ENCODE measurements at regions not wholly inside any gene's neighbourhood (a gene's known extent, or its start where the extent isn't known, plus 50 kb on each side); places are given as distances from the start of the nearest gene placed in this dataset.

DNA sequence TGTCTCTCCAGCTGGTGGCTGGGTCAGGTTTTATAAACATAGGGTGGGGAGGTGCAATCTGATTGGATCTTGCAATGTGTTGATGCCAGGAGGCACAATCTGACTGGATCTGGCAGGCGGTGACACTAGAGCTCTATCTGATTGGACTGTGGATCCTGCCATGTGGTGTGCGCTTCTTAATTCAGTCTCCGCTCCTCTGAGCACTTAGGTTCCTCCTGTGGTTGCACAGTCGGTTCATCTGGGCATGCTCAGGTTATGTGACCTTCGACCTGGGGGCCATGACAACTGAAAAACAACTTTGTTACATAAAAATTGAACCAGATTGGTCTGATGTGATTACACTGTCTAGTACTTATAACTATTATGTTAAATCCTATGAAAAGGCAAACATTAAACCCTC lies 127.1 kb upstream of the SVIL start:
- H3K27ac Mint-ChIP-seq (ENCODE audit: unreplicated experiment) = no peak overlapping the region
- no peaks in the 10 kb centered on the region for H3K36me3 Mint-ChIP-seq (ENCODE audit: unreplicated experiment)
- H3K27me3 Mint-ChIP-seq (ENCODE audit: unreplicated experiment) = no peaks in the 10 kb centered on the region
- DNase-seq (ENCODE audit: extremely low spot score, unreplicated experiment) = no peak
- H3K4me3 Mint-ChIP-seq (ENCODE audit: unreplicated experiment) = no peak overlapping the region
- TF ChIP-seq, protein P1, sequence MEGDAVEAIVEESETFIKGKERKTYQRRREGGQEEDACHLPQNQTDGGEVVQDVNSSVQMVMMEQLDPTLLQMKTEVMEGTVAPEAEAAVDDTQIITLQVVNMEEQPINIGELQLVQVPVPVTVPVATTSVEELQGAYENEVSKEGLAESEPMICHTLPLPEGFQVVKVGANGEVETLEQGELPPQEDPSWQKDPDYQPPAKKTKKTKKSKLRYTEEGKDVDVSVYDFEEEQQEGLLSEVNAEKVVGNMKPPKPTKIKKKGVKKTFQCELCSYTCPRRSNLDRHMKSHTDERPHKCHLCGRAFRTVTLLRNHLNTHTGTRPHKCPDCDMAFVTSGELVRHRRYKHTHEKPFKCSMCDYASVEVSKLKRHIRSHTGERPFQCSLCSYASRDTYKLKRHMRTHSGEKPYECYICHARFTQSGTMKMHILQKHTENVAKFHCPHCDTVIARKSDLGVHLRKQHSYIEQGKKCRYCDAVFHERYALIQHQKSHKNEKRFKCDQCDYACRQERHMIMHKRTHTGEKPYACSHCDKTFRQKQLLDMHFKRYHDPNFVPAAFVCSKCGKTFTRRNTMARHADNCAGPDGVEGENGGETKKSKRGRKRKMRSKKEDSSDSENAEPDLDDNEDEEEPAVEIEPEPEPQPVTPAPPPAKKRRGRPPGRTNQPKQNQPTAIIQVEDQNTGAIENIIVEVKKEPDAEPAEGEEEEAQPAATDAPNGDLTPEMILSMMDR (IDR thresholded peaks at IDR 0.05) = no peak
- H3K9me3 Mint-ChIP-seq (ENCODE audit: unreplicated experiment) = no peaks in the 10 kb centered on the region
- peaks cover 14% of the 10 kb centered on the region for H3K4me1 Mint-ChIP-seq (ENCODE audit: unreplicated experiment)

DNA sequence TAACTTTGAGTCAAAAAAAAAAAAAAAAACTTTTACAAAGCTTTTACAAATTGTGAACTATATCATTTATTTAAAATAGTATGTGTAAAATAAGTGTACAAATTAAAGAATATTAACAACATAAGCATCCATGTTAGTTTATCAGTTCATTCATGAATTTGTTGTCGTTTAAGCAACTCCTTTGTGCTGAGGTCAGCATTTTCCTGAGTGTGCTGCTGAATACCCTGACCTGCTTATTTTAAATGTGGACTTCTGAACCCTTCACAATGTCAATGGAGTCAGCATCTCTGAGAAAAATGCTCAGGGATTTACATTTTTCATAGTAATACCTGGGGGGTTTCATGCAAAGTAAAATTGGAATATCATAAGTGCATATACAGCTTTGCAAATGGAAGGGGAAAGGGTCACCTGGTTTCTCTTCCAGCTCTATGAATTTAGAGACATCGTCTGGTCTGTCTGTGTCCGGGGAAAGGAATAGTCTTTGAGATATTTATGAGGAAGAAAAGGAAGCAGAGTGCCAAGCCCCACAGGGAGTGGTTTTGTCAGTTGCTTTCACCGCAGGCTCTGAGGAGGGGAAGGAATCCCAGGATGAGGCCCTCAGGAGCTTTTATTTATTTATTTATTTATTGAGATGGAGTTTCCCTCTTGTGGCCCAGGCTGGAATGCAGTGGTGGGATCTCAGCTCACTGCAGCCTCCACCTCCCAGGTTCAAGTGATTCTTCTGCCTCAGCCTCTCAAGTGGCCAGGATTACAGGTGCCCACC lies 125.5 kb upstream of the SVIL start:
- no peaks in the 10 kb centered on the region for H3K27me3 Mint-ChIP-seq (ENCODE audit: unreplicated experiment)
- TF ChIP-seq, protein P1 (IDR thresholded peaks at IDR 0.05) = no peak
- DNase-seq (ENCODE audit: extremely low spot score, unreplicated experiment) = no peak
- no peak overlapping the region for H3K27ac Mint-ChIP-seq (ENCODE audit: unreplicated experiment)
- H3K4me3 Mint-ChIP-seq (ENCODE audit: unreplicated experiment) = no peak overlapping the region
- H3K4me1 Mint-ChIP-seq (ENCODE audit: unreplicated experiment) = peaks cover 17% of the 10 kb centered on the region
- H3K9me3 Mint-ChIP-seq (ENCODE audit: unreplicated experiment) = no peaks in the 10 kb centered on the region
- no peaks in the 10 kb centered on the region for H3K36me3 Mint-ChIP-seq (ENCODE audit: unreplicated experiment)

DNA sequence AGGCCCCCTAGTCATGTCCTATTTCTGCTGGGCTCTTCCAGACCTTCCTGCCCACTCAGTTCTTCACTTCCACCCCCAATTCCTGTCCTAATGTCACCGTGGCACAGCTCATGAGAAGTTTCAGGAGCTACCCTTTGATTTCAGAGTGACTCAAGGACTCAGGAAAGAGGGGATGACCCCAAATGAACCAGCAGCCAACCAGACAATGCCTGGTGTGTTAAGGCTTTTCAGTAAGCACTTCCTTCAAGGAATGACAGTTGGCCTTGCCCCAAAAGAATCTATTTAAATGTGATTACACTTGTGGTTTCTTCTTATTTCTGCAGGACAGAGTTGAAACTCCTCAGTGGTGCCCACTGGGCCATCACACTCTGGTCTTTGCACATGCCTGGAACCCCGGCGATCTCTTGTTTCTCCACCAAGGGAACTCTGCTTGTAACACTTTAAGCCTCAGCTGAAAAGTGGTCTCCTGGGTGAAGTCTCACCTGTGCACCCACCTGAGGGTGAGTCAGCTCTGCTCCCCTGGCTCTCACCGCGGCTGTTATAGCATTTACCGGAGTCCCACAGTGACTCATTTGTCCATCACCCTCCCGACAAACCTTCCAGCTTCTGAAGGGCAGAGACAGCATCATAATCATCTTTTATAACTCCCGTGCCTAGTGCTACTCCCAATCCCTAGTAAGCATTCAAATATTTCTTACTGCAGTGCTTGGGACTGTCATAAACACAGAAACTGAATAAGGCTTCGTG lies 123.0 kb upstream of the SVIL start:
- TF ChIP-seq, protein P1 (IDR thresholded peaks at IDR 0.05) = no peak
- no peaks in the 10 kb centered on the region for H3K9me3 Mint-ChIP-seq (ENCODE audit: unreplicated experiment)
- no peak overlapping the region for H3K4me3 Mint-ChIP-seq (ENCODE audit: unreplicated experiment)
- no peak for DNase-seq (ENCODE audit: extremely low spot score, unreplicated experiment)
- peaks cover 17% of the 10 kb centered on the region for H3K4me1 Mint-ChIP-seq (ENCODE audit: unreplicated experiment)
- peaks cover 2% of the 10 kb centered on the region for H3K27me3 Mint-ChIP-seq (ENCODE audit: unreplicated experiment)
- H3K36me3 Mint-ChIP-seq (ENCODE audit: unreplicated experiment) = no peaks in the 10 kb centered on the region
- no peak overlapping the region for H3K27ac Mint-ChIP-seq (ENCODE audit: unreplicated experiment)

DNA sequence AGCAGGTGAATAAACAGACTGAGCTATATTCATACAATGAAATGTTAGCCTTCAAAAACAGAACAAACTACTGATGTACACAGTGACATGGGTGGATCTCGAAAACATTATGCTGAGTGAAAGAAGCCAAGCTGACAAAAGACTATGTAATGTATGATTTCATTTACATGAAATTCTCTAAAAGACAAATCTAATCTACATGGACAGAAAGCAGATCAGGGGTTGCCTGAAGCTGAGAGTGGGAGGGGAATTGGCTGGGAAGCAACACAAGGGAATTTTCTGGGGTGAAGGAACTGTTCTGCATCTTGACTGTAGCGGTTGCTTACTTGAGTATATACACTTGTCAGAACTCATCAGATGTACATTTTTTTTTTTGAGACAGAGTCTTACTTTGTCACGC lies 121.7 kb upstream of the SVIL start:
- H3K4me1 Mint-ChIP-seq (ENCODE audit: unreplicated experiment) = peaks cover 15% of the 10 kb centered on the region
- H3K27me3 Mint-ChIP-seq (ENCODE audit: unreplicated experiment) = peaks cover 2% of the 10 kb centered on the region
- no peaks in the 10 kb centered on the region for H3K9me3 Mint-ChIP-seq (ENCODE audit: unreplicated experiment)
- no peak overlapping the region for H3K4me3 Mint-ChIP-seq (ENCODE audit: unreplicated experiment)
- DNase-seq (ENCODE audit: extremely low spot score, unreplicated experiment) = no peak
- TF ChIP-seq, protein P1 (IDR thresholded peaks at IDR 0.05) = no peak
- no peak overlapping the region for H3K27ac Mint-ChIP-seq (ENCODE audit: unreplicated experiment)
- no peaks in the 10 kb centered on the region for H3K36me3 Mint-ChIP-seq (ENCODE audit: unreplicated experiment)

DNA sequence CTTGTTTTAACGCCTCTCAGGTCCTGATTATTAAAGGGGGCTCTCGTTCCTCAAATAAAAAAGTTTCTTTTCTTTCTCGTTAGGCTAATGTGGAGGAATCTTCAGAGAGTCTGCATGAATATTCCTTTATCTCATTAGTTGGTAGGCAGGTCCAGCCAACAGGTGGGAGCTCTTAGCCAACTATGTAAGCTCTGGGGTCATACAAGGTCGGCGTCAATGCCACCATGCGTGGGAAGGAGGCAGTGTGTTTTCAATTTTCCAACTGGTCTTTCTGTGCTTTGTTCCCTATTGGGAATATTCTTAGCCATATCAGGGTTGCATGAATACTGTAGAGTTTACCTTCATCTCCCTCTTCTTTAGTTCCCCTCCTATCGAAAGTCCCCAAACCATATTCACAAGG lies 118.5 kb upstream of the SVIL start:
- H3K27ac Mint-ChIP-seq (ENCODE audit: unreplicated experiment) = no peak overlapping the region
- peaks cover 5% of the 10 kb centered on the region for H3K9me3 Mint-ChIP-seq (ENCODE audit: unreplicated experiment)
- no peaks in the 10 kb centered on the region for H3K36me3 Mint-ChIP-seq (ENCODE audit: unreplicated experiment)
- H3K27me3 Mint-ChIP-seq (ENCODE audit: unreplicated experiment) = peaks cover 2% of the 10 kb centered on the region
- DNase-seq (ENCODE audit: extremely low spot score, unreplicated experiment) = no peak
- H3K4me3 Mint-ChIP-seq (ENCODE audit: unreplicated experiment) = no peak overlapping the region
- TF ChIP-seq, protein P1 (IDR thresholded peaks at IDR 0.05) = no peak
- H3K4me1 Mint-ChIP-seq (ENCODE audit: unreplicated experiment) = peaks cover 19% of the 10 kb centered on the region
